ENCODE measurements at regions not wholly inside any gene's neighbourhood (a gene's known extent, or its start where the extent isn't known, plus 50 kb on each side); places are given as distances from the start of the nearest gene placed in this dataset.

DNA sequence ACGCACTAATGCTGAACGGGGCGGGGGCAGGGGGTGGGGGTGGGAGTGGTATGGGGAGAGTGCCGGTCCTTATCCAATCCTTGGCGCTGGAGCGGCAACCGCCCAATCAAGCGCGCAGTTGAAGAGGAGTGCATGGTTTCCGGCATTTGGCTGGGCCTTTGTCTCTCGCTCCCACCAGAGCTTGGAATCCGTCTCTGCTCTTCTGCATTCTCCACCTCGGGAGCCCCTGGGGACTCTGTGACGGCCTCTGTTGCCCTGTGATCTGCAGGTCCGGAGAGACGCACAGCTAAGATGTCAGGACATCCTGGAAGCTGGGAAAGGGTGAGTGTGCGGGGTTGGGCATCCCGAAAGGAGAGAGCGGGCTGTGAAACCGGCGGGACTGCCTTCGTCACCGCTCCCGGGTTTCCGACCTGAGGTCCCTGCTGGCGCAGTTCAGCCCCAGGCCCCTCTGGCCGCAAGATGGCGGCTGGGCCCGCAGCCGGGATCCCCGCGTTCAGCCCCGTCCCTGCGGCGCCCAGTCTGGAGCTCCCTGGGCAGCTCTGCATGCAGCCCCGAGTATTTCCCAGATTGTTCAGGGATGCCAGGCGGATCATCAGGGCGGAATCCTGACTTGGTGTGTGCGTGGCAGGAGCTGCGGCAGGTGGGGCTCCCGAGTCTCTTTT, 53.6 kb upstream of the ZNF254 start:
- TF ChIP-seq, protein P1, sequence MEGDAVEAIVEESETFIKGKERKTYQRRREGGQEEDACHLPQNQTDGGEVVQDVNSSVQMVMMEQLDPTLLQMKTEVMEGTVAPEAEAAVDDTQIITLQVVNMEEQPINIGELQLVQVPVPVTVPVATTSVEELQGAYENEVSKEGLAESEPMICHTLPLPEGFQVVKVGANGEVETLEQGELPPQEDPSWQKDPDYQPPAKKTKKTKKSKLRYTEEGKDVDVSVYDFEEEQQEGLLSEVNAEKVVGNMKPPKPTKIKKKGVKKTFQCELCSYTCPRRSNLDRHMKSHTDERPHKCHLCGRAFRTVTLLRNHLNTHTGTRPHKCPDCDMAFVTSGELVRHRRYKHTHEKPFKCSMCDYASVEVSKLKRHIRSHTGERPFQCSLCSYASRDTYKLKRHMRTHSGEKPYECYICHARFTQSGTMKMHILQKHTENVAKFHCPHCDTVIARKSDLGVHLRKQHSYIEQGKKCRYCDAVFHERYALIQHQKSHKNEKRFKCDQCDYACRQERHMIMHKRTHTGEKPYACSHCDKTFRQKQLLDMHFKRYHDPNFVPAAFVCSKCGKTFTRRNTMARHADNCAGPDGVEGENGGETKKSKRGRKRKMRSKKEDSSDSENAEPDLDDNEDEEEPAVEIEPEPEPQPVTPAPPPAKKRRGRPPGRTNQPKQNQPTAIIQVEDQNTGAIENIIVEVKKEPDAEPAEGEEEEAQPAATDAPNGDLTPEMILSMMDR (IDR thresholded peaks at IDR 0.05) = no peak
- peak; percentile 78 to 93 (median 91) for TF ChIP-seq POLR2A (IDR thresholded peaks at IDR 0.05)

All from body of pancreas (tissue), 4 donors.